ENCODE measurements at regions not wholly inside any gene's neighbourhood (a gene's known extent, or its start where the extent isn't known, plus 50 kb on each side); places are given as distances from the start of the nearest gene placed in this dataset.

- Histone ChIP-seq H2AK5ac (ENCODE audit: insufficient read length, low read length) (no peak overlapping the region), H3K27me3 (ENCODE audit: insufficient read depth, low read length) (peaks cover 4% of the 10 kb centered on the region; the same call in 1 of the 2 replicates)
- no peak for TF ChIP-seq CTCF (conservative IDR thresholded peaks at IDR 0.05)
Measured at GRCh38 chr2:103785432-103785831, 1023.6 kb downstream of the TMEM182 start.

More at GRCh38 chr2:103785432-103785831, 1023.6 kb downstream of the TMEM182 start:
- Histone ChIP-seq H3K23me2 (ENCODE audit: insufficient read length, low read depth, low read length, poor library complexity, severe bottlenecking) (no peaks in the 10 kb centered on the region), H3K56ac (ENCODE audit: insufficient read length, low read depth, low read length) (no peak overlapping the region), H2AFZ (ENCODE audit: low read length) (no peak overlapping the region), H2BK120ac (ENCODE audit: low read depth, low read length, poor library complexity, severe bottlenecking) (no peak overlapping the region), H3K27ac (ENCODE audit: insufficient read length, low read depth, low read length) (no peak overlapping the region), H3K23ac (ENCODE audit: insufficient read length, low read depth, low read length) (no peak overlapping the region), H3K9me3 (ENCODE audit: control insufficient read depth, low read depth, low read length) (no peaks in the 10 kb centered on the region), H2BK15ac (ENCODE audit: low read depth, low read length) (no peak overlapping the region), H2BK20ac (ENCODE audit: low read depth, low read length, poor library complexity, severe bottlenecking) (no peak overlapping the region), H3K4ac (ENCODE audit: low read depth, low read length) (no peak overlapping the region), H2BK12ac (ENCODE audit: insufficient read length, low read depth, low read length) (no peak overlapping the region), H3K79me2 (ENCODE audit: insufficient read depth, low read length) (no peaks in the 10 kb centered on the region), H4K20me1 (ENCODE audit: control insufficient read depth, insufficient read depth, insufficient read length) (no peaks in the 10 kb centered on the region), H3K79me1 (ENCODE audit: insufficient read depth, low read depth, low read length, poor library complexity, severe bottlenecking) (no peaks in the 10 kb centered on the region), H3T11ph (ENCODE audit: low read length) (no peak overlapping the region), H3K4me2 (ENCODE audit: insufficient read depth, insufficient read length, low read length) (no peak overlapping the region), H4K5ac (ENCODE audit: insufficient read length, low read depth, low read length) (no peak overlapping the region), H3K9ac (ENCODE audit: extremely low read depth, insufficient read length, low read length) (no peak overlapping the region), H3K14ac (ENCODE audit: insufficient read depth, low read length) (no peak overlapping the region), H3K4me1 (ENCODE audit: insufficient read depth, low read length) (no peaks in the 10 kb centered on the region; the same call in 1 of the 2 replicates), H4K8ac (replicated peaks; ENCODE audit: insufficient read length, low read depth, low read length) (no peak overlapping the region), H4K91ac (ENCODE audit: insufficient read length, low read depth, low read length) (no peak overlapping the region), H2BK5ac (ENCODE audit: insufficient read length, low read length) (no peak overlapping the region), H3K18ac (ENCODE audit: insufficient read length, low read depth, low read length) (no peak overlapping the region)
- H3K4me3 Mint-ChIP-seq = no peak overlapping the region
- peaks cover 68% of the 10 kb centered on the region for H3K27me3 Mint-ChIP-seq (ENCODE audit: low read depth)
- WGBS (ENCODE audit: extremely low coverage, insufficient read length, low lambda C conversion rate) = no CpG with 5 or more reads among the region's 1 CpG
- peaks cover 26 to 32% of the 10 kb centered on the region in 2 experiments for H3K4me1 Mint-ChIP-seq
- no peaks in the 10 kb centered on the region for H3K36me3 Mint-ChIP-seq (ENCODE audit: insufficient read depth in 1 of 3, low read depth in 3 of 3)
- no peak overlapping the region for H3K27ac Mint-ChIP-seq
- peaks cover 0 to 3% of the 10 kb centered on the region in 2 experiments; a peak in 1 of 5 replicates for H3K9me3 Mint-ChIP-seq
- DNase-seq = no peak

Measured in H9 (cell line).